WTC11 (cell line): ENCODE measurements at regions not wholly inside any gene's neighbourhood (a gene's known extent, or its start where the extent isn't known, plus 50 kb on each side); places are given as distances from the start of the nearest gene placed in this dataset.

Experiments used
- ATAC-seq: fragments of 200-7000 bp; cut with Tn5 transposase; 2 replicates; pipeline ENCODE4 v1.10.0; 2021; ENCODE audit warnings: mild to moderate bottlenecking, moderate library complexity
- CTCF ChIA-PET: fragments of 300-600 bp; sonication (Branson Sonifier 250); formaldehyde crosslinking; loops from one replicate; lab custom pipeline; 2021; ENCODE audit warnings: antibody characterized with exemption; lab: Charles Lee
- POLR2A ChIA-PET: fragments of 350-600 bp; sonication (Branson Sonifier 250); formaldehyde crosslinking; loops from one replicate; lab custom pipeline; 2021; ENCODE audit warnings: antibody characterized with exemption; lab: Charles Lee
- DNase-seq: peaks from one replicate; pipeline ENCODE4 v3.0.0; 2021; ENCODE audit warnings: low spot score
- H3K27ac Mint-ChIP-seq: 2 replicates; pipeline ENCODE4 v1.8.0; 2021; ENCODE audit warnings: mixed read lengths
- H3K27me3 Mint-ChIP-seq: 2 replicates; pipeline ENCODE4 v1.8.0; 2021; ENCODE audit warnings: low read depth, mild to moderate bottlenecking, moderate library complexity, mixed read lengths
- H3K36me3 Mint-ChIP-seq: 2 replicates; pipeline ENCODE4 v1.8.0; 2021; ENCODE audit warnings: mixed read lengths
- H3K4me1 Mint-ChIP-seq: 2 replicates; pipeline ENCODE4 v1.8.0; 2022; ENCODE audit warnings: mixed read lengths
- H3K4me3 Mint-ChIP-seq: 2 replicates; pipeline ENCODE4 v1.8.0; 2021; ENCODE audit warnings: mild to moderate bottlenecking, moderate library complexity, mixed read lengths
- H3K9me3 Mint-ChIP-seq: 2 replicates; pipeline ENCODE4 v1.8.0; 2021; ENCODE audit warnings: mixed read lengths
- ARID4B ChIP-seq: sonication (generic); formaldehyde crosslinking; IDR thresholded peaks from 2 replicates; pipeline ENCODE4 v1.8.0; 2023; ENCODE audit warnings: missing genetic modification reagents, mild to moderate bottlenecking, borderline replicate concordance
- ATF3 ChIP-seq: sonication (generic); formaldehyde crosslinking; conservative IDR thresholded peaks from 2 replicates; pipeline ENCODE4 v1.8.1; 2022; ENCODE audit warnings: mild to moderate bottlenecking, missing genetic modification reagents
- ETV6 ChIP-seq: sonication (generic); formaldehyde crosslinking; IDR thresholded peaks from 2 replicates; pipeline ENCODE4 v1.8.1; 2022; ENCODE audit warnings: mild to moderate bottlenecking, missing genetic modification reagents
- FOXK1 ChIP-seq: sonication (generic); formaldehyde crosslinking; IDR thresholded peaks from 2 replicates; pipeline ENCODE4 v1.8.0; 2022; ENCODE audit warnings: mild to moderate bottlenecking, moderate library complexity, missing genetic modification reagents
- FOXP4 ChIP-seq: sonication (generic); formaldehyde crosslinking; IDR thresholded peaks from 2 replicates; pipeline ENCODE4 v1.8.0; 2022; ENCODE audit warnings: mild to moderate bottlenecking, missing genetic modification reagents
- GABPB1 ChIP-seq: sonication (generic); formaldehyde crosslinking; IDR thresholded peaks from 2 replicates; pipeline ENCODE4 v1.8.1; 2023; ENCODE audit warnings: mild to moderate bottlenecking, missing genetic modification reagents
- MYBL2 ChIP-seq: sonication (generic); formaldehyde crosslinking; IDR thresholded peaks from 2 replicates; pipeline ENCODE4 v1.8.1; 2023; ENCODE audit warnings: mild to moderate bottlenecking, moderate library complexity, missing genetic modification reagents
- NR2C2 ChIP-seq: sonication (generic); formaldehyde crosslinking; IDR thresholded peaks from 2 replicates; pipeline ENCODE4 v1.8.0; 2022; ENCODE audit warnings: mild to moderate bottlenecking, missing genetic modification reagents
- OVOL2 ChIP-seq: fragments of 250-450 bp; sonication (Bioruptor Pico); IDR thresholded peaks from 2 replicates; pipeline ENCODE4 v1.9.0; 2021; ENCODE audit warnings: mild to moderate bottlenecking, borderline replicate concordance
- SMAD4 ChIP-seq: sonication (generic); formaldehyde crosslinking; IDR thresholded peaks from 2 replicates; pipeline ENCODE4 v1.8.0; 2022; ENCODE audit warnings: mild to moderate bottlenecking, missing genetic modification reagents
- SOX15 ChIP-seq: fragments of 250-450 bp; sonication (Bioruptor Pico); IDR thresholded peaks from 2 replicates; pipeline ENCODE4 v1.9.0; 2021; ENCODE audit warnings: mild to moderate bottlenecking
- STAT6 ChIP-seq: sonication (generic); formaldehyde crosslinking; conservative IDR thresholded peaks from 2 replicates; pipeline ENCODE4 v1.8.1; 2023; ENCODE audit warnings: mild to moderate bottlenecking, low read depth, missing genetic modification reagents, moderate library complexity
- ZNF121 ChIP-seq: sonication (generic); formaldehyde crosslinking; IDR thresholded peaks from 2 replicates; pipeline ENCODE4 v1.8.0; 2023; ENCODE audit warnings: missing genetic modification reagents
- ZNF396 ChIP-seq: fragments of 250-450 bp; sonication (Bioruptor Pico); IDR thresholded peaks from 2 replicates; pipeline ENCODE4 v1.8.0; 2021; ENCODE audit warnings: mild to moderate bottlenecking, moderate library complexity, borderline replicate concordance
- TF ChIP-seq, protein P1 (sequence below): sonication (generic); formaldehyde crosslinking; IDR thresholded peaks from 2 replicates; pipeline ENCODE4 v1.8.0; 2022; ENCODE audit warnings: mild to moderate bottlenecking, missing genetic modification reagents
- TF ChIP-seq, protein P2 (sequence below): fragments of 250-450 bp; sonication (Bioruptor Pico); conservative IDR thresholded peaks from 2 replicates; pipeline ENCODE4 v1.9.0; 2021; ENCODE audit warnings: mild to moderate bottlenecking
- TF ChIP-seq, protein P3 (sequence below): sonication (generic); formaldehyde crosslinking; IDR thresholded peaks from 2 replicates; pipeline ENCODE4 v1.8.0; 2023; ENCODE audit warnings: missing genetic modification reagents
- TF ChIP-seq, protein P4 (sequence below): fragments of 250-450 bp; sonication (Bioruptor Pico); IDR thresholded peaks from 2 replicates; pipeline ENCODE4 v1.8.0; 2021; ENCODE audit warnings: mild to moderate bottlenecking

- TF ChIP-seq, protein P1, sequence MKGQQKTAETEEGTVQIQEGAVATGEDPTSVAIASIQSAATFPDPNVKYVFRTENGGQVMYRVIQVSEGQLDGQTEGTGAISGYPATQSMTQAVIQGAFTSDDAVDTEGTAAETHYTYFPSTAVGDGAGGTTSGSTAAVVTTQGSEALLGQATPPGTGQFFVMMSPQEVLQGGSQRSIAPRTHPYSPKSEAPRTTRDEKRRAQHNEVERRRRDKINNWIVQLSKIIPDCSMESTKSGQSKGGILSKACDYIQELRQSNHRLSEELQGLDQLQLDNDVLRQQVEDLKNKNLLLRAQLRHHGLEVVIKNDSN (CRISPR knock-in tag): no peak
- TF ChIP-seq ETV6 (CRISPR knock-in tag): no peak
- TF ChIP-seq, protein P2, sequence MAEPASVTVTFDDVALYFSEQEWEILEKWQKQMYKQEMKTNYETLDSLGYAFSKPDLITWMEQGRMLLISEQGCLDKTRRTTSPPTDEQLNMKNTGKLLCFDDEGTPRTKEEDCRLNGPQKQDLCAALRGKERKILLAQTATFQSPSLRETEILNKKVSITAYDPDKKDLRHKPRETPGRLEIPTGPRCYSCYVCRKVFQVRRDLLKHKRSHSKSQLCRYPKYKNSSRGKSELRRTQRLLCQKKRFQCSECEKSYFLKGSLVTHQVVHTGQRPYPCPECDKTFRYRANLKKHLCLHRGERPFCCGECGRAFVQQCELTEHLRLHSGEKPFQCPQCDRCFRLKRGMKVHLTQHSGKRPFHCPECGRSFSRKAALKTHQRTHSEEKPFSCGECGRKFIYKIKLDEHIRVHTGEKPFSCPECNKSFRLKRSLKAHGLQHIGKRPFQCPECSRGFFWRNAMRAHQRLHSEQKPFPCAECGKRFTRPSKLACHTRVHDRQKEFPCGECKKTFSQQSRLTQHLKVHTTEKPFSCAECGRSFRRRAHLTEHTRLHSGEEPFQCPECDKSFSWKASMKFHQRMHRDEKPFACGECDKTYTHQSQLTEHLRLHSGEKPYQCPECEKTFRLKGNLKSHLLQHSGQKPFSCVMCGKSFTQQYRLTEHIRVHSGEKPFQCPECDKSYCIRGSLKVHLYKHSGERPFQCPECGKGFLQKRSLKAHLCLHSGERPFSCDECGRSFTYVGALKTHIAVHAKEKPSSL (CRISPR knock-in tag): no peak
- TF ChIP-seq OVOL2 (CRISPR knock-in tag): no peak
- no peak for TF ChIP-seq ATF3 (CRISPR knock-in tag)
- TF ChIP-seq FOXP4 (CRISPR knock-in tag): no peak
- TF ChIP-seq NR2C2: no peak
Measured at GRCh38 chr12:91413581-91414546, 231.2 kb upstream of the DCN start (continued).

DNA sequence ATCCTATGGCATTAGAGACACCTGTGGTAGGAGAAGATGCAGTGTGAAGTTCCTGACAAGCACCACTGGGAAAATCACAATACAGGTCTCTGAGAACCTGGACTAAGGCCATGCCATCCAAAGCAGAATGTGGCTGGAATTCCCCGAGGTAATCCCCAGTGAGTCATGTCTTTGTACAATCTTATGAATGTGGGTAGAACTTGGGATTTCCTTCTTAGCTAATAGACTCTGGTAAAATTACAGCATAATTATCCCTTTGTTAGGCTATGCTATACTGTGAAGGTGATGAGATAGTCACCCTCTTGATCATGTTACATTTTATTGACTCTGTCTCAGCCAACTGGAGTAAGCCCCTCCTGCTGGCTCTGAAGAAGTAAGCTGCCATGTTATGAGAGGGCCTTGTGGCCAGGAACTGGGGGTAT lies 224.3 kb upstream of the DCN start:
- Mint-ChIP-seq H3K4me3 (no peak overlapping the region), H3K27me3 (no peaks in the 10 kb centered on the region), H3K4me1 (peaks cover 12% of the 10 kb centered on the region), H3K27ac (no peak overlapping the region), H3K9me3 (peaks cover 8% of the 10 kb centered on the region; the same call in 1 of the 2 replicates), H3K36me3 (no peaks in the 10 kb centered on the region)
- DNase-seq (no peak), ATAC-seq (no peak)
- ChIA-PET CTCF (interaction anchor here (2.5 kb wide), 1 partner anchor 25 kb away, joined by 10 read pairs; no protein-coding TSS in a partner anchor), POLR2A (no interaction called here)
- TF ChIP-seq ARID4B (CRISPR knock-in tag) (no peak), STAT6 (no peak), SOX15 (no peak), ZNF396 (no peak), ETV6 (CRISPR knock-in tag) (no peak), MYBL2 (CRISPR knock-in tag) (no peak), GABPB1 (CRISPR knock-in tag) (no peak), ZNF121 (CRISPR knock-in tag) (no peak), FOXK1 (CRISPR knock-in tag) (no peak), SMAD4 (no peak)
- TF ChIP-seq, protein P1 (CRISPR knock-in tag): no peak
- TF ChIP-seq, protein P3, sequence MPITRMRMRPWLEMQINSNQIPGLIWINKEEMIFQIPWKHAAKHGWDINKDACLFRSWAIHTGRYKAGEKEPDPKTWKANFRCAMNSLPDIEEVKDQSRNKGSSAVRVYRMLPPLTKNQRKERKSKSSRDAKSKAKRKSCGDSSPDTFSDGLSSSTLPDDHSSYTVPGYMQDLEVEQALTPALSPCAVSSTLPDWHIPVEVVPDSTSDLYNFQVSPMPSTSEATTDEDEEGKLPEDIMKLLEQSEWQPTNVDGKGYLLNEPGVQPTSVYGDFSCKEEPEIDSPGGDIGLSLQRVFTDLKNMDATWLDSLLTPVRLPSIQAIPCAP: no peak
- TF ChIP-seq, protein P4, sequence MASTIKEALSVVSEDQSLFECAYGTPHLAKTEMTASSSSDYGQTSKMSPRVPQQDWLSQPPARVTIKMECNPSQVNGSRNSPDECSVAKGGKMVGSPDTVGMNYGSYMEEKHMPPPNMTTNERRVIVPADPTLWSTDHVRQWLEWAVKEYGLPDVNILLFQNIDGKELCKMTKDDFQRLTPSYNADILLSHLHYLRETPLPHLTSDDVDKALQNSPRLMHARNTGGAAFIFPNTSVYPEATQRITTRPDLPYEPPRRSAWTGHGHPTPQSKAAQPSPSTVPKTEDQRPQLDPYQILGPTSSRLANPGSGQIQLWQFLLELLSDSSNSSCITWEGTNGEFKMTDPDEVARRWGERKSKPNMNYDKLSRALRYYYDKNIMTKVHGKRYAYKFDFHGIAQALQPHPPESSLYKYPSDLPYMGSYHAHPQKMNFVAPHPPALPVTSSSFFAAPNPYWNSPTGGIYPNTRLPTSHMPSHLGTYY: no peak
